Transverse colon (tissue), 4 donors: ENCODE measurements at regions not wholly inside any gene's neighbourhood (a gene's known extent, or its start where the extent isn't known, plus 50 kb on each side); places are given as distances from the start of the nearest gene placed in this dataset.

ENCODE experiments used
- DNase-seq: peaks from one replicate; pipeline ENCODE4 v3.0.0-alpha.2; 2019
- H3K27ac ChIP-seq, 4 donors: fragments of 200-600 bp; sonication (generic); 2 replicates each; pipeline ENCODE4 v1.5.1; 2016 to 2018; ENCODE audit warnings: inconsistent platforms in 4 of 4
- H3K27me3 ChIP-seq: fragments of 200-600 bp; sonication (generic); 2 replicates; pipeline ENCODE4 v1.5.1; 2017; ENCODE audit warnings: inconsistent platforms
- H3K36me3 ChIP-seq, 4 donors: fragments of 200-600 bp; sonication (generic); 2 replicates each; pipeline ENCODE4 v1.5.1; 2017 to 2019; ENCODE audit warnings: inconsistent platforms in 4 of 4
- H3K4me1 ChIP-seq, 4 donors: fragments of 200-600 bp; sonication (generic); 2 replicates each; pipeline ENCODE4 v1.5.1; 2017 to 2020; ENCODE audit warnings: inconsistent platforms in 4 of 4
- H3K4me3 ChIP-seq, 4 donors: fragments of 200-600 bp; sonication (generic); 1 replicate in 1 of 4; 2 replicates in 3 of 4; pipeline versions ENCODE4 v1.5.1 to v1.6.1; 2017 to 2019; ENCODE audit warnings: inconsistent platforms in 4 of 4
- H3K9me3 ChIP-seq, 2 donors: fragments of 200-600 bp; sonication (generic); 2 replicates each; pipeline ENCODE4 v1.5.1; 2017 to 2019; ENCODE audit warnings: inconsistent platforms in 2 of 2
- CTCF ChIP-seq, 5 experiments: fragments of 200-600 bp in 3 of 5; fragments of 450-650 bp in 2 of 5; sonication (generic) in 3 of 5; IDR thresholded peaks; 1 replicate in 2 of 5; 2 replicates in 3 of 5; pipeline ENCODE4 v1.5.1; 2016 to 2017; ENCODE audit warnings: antibody characterized with exemption in 5 of 5, inconsistent platforms in 3 of 5, mild to moderate bottlenecking in 2 of 5, moderate library complexity in 1 of 5
- EP300 ChIP-seq: sonication (generic); formaldehyde crosslinking; IDR thresholded peaks from one replicate; pipeline ENCODE4 v1.6.1; 2017; ENCODE audit warnings: antibody characterized with exemption, low read depth
- POLR2A ChIP-seq: fragments of 450-650 bp; IDR thresholded peaks from one replicate; pipeline ENCODE4 v1.6.1; 2016; ENCODE audit warnings: antibody characterized with exemption, mild to moderate bottlenecking, moderate library complexity
- POLR2AphosphoS5 ChIP-seq, 3 donors: sonication (generic); formaldehyde crosslinking; IDR thresholded peaks; one replicate each; pipeline ENCODE4 v1.6.1; 2016; ENCODE audit warnings: antibody characterized with exemption in 3 of 3
- WGBS, 2 donors: methylation state at CpG; one replicate each; pipeline ENCODE4 v1.1.5; 2018; ENCODE audit warnings: low coverage in 1 of 2; 5-methylcytosine and 5-hydroxymethylcytosine counted together
- in situ Hi-C, 4 donors: fragments of 200-750 bp; cut with MboI; loops; one replicate each; pipeline versions ENCODE4 v1.15.0 to v1.15.1; 2017; ENCODE audit warnings: low sequenced_read_pairs in 3 of 4, low pct_ligation_motif_present in 1 of 4, low pct_unique_long_range_greater_than_20kb in 1 of 4
- intact Hi-C: fragments of 100-400 bp; cut with DNase I; formaldehyde crosslinking; loops from one replicate; pipeline ENCODE4 v1.15.1; 2023; ENCODE audit warnings: low total_unique reads

- no peak for DNase-seq
- in situ Hi-C loops (no loop called here), intact Hi-C loops (no loop called here)
- Histone ChIP-seq H3K36me3 (no peaks in the 10 kb centered on the region), H3K4me3 (no peak overlapping the region), H3K27ac (no peak overlapping the region), H3K4me1 (no peaks in the 10 kb centered on the region), H3K9me3 (no peaks in the 10 kb centered on the region), H3K27me3 (no peaks in the 10 kb centered on the region)
- TF ChIP-seq POLR2A (no peak), EP300 (no peak), CTCF (IDR thresholded peaks at IDR 0.05) (no peak), POLR2AphosphoS5 (IDR thresholded peaks at IDR 0.05) (no peak)
- WGBS, 2 donors, result 92 to 96% methylated on average over 2 to 3 of the region's 3 CpGs
These were observed 292.8 kb upstream of the RIOK2 start for GRCh38 chr5:97475847-97476246.

DNA sequence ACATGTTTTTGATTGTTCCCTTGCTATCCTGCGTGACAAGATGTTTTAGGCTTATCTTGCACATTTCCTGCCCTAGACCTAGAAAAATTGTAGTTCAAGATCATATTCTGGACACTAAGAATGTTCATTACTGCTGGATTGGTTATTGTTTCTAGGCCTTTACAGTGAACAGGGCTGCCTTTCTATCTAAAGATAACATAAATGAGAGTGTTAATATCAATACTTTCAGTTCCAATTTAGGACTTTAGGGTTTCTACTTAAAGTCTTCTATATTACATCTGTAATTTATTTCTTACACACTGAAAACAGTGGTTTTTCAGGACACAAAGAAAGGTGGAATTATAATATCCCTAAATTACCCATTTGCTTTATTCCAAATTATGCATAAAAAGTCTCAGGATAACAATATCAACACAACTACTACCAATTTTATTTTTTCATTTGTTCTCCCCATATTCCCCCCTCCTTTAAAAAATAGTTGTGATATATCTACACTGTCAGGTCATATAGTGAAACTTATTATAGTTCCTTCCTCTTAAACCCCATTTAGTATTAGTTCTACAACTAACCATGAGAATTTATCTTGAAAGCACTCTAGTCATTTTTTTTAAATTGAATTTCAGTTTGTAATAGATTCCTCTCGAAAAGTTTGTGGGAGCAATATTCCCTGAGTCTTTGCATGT, 293.9 kb upstream of the RIOK2 start:
- Histone ChIP-seq H3K9me3 (no peaks in the 10 kb centered on the region), H3K27ac (no peak overlapping the region), H3K4me1 (no peaks in the 10 kb centered on the region), H3K27me3 (no peaks in the 10 kb centered on the region), H3K36me3 (no peaks in the 10 kb centered on the region), H3K4me3 (no peak overlapping the region)
- DNase-seq, result no peak
- 82 to 91% methylated on average over 2 of the region's 2 CpGs for WGBS, 2 donors
- TF ChIP-seq CTCF (IDR thresholded peaks at IDR 0.05) (no peak), EP300 (no peak), POLR2A (no peak), POLR2AphosphoS5 (IDR thresholded peaks at IDR 0.05) (no peak)
- intact Hi-C loops, result no loop called here
- in situ Hi-C loops, result no loop called here

GRCh38 chr5:97478483-97478882, 295.4 kb upstream of the RIOK2 start:
- DNase-seq, result no peak
- in situ Hi-C loops, result no loop called here
- H3K4me1 ChIP-seq, result no peaks in the 10 kb centered on the region
- H3K9me3 ChIP-seq, result no peaks in the 10 kb centered on the region
- no peaks in the 10 kb centered on the region for H3K27me3 ChIP-seq
- H3K27ac ChIP-seq, result no peak overlapping the region
- H3K36me3 ChIP-seq, result no peaks in the 10 kb centered on the region
- no peak overlapping the region for H3K4me3 ChIP-seq
- TF ChIP-seq POLR2A (no peak), CTCF (IDR thresholded peaks at IDR 0.05) (no peak), POLR2AphosphoS5 (IDR thresholded peaks at IDR 0.05) (no peak), EP300 (no peak)
- intact Hi-C loops, result no loop called here

GRCh38 chr5:97480313-97480712, 297.3 kb upstream of the RIOK2 start:
- TF ChIP-seq EP300 (no peak), POLR2AphosphoS5 (IDR thresholded peaks at IDR 0.05) (no peak), POLR2A (no peak), CTCF (IDR thresholded peaks at IDR 0.05) (no peak)
- 49 to 78% methylated on average over 3 of the region's 3 CpGs for WGBS, 2 donors
- intact Hi-C loops, result no loop called here

More at GRCh38 chr5:97480313-97480712, 297.3 kb upstream of the RIOK2 start:
- no peak overlapping the region for H3K4me3 ChIP-seq
- H3K36me3 ChIP-seq, result no peaks in the 10 kb centered on the region
- in situ Hi-C loops, result no loop called here
- no peak for DNase-seq
- no peaks in the 10 kb centered on the region for H3K9me3 ChIP-seq
- no peaks in the 10 kb centered on the region for H3K4me1 ChIP-seq
- H3K27ac ChIP-seq, result no peak overlapping the region
- H3K27me3 ChIP-seq, result no peaks in the 10 kb centered on the region
